H54 (cell line): ENCODE measurements at regions not wholly inside any gene's neighbourhood (a gene's known extent, or its start where the extent isn't known, plus 50 kb on each side); places are given as distances from the start of the nearest gene placed in this dataset.
"Not testable (repeated sequence)": the region's sequence is repeated elsewhere in the genome, so short reads cannot be mapped to it uniquely, and the experiment has no call there.

Experiments
- DNase-seq: peaks from one replicate; pipeline ENCODE4 v3.0.0; 2011; ENCODE audit warnings: low spot score, mixed read lengths; ENCODE audit not compliant: insufficient read length
- FAIRE-seq: peaks from 3 replicates; lab custom pipeline; 2011; peaks lifted over from hg19 to GRCh38; lab: Jason Lieb, UNC
- POLR2A ChIP-seq: IDR thresholded peaks from 2 replicates; pipeline ENCODE4 v1.6.1; 2011; ENCODE audit warnings: low read depth, mild to moderate bottlenecking, low read length

DNA sequence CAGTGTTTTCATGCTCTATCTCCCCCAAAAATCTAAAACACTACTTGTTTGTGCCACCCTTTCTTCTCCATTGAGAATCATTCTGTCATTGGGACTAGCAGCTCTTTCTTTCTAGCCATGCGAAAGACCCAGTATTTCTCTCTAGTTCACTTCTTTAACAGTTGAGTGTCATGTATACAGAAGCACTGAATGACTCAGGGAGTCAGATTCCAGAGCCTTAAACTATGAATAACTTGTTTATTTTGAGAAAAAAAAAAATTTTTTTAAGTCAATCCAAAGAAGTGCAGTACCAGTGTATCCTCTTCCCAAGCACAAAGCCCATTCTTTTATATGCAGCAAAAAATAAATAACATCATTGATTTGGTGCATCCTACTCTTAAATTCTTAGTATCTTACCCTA, 415.4 kb upstream of the GRAMD2B start:
- TF ChIP-seq POLR2A = no peak
- FAIRE-seq (no peak), DNase-seq (no peak)

DNA sequence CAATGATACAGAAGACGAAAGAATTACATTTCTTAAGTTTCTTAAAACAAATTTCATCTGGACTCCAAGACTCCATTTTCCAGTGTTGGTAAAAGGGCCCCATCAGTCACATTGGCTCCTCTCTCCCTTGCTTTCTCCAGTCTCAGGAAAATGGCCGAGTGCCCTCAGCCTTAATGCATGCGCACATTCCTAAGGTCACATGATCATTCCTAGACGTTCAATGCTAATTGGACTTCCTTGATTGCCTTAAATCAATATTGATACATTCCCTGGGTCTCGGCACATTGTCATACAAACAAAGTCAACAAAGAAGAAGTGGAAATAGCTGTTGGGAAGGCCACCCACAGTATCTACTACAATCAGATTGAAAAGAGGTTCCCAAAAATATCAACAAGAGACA, 413.6 kb upstream of the GRAMD2B start:
- DNase-seq (no peak), FAIRE-seq (no peak)
- no peak for TF ChIP-seq POLR2A

DNA sequence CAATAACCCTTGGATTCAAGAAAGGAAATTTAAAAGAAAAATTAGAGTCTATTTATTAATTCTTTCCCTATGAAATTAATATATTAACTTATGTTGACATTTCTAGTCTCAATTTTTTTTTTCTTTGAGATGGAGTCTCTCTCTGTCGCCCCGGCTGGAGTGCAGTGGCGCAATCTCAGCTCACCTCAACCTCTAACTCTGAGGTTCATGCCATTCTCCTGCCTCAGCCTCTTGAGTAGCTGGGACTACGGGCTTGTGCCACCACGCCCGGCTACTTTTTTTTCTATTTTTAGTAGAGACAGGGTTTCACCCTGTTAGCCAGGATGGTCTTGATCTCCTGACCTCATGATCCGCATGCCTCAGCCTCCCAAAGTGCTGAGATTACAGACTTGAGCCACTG, 411.7 kb upstream of the GRAMD2B start:
- FAIRE-seq = not testable (repeated sequence)

DNA sequence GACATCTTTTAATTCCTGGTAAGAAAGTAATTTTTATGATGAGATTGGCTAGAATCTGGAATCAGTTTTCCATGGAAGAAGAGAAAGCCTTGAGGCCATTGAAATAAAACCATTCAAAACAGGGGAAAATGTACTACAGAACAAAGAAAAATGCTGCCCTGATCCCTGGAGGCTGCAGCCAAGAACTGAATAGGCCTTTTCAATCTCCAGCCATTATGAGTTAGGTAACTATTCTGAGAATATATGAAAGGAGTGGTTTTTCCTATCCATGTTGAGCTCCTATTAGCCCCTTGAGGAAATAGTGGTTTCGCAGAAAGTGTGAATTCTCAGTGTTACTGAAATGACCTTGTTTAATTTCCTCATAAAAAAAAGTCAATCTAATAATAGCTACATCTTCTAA, 408.5 kb upstream of the GRAMD2B start:
- TF ChIP-seq POLR2A = no peak
- no peak for DNase-seq
- FAIRE-seq = no peak

More for the DNA sequence above, 411.7 kb upstream of the GRAMD2B start:
- DNase-seq = not testable (repeated sequence)

DNA sequence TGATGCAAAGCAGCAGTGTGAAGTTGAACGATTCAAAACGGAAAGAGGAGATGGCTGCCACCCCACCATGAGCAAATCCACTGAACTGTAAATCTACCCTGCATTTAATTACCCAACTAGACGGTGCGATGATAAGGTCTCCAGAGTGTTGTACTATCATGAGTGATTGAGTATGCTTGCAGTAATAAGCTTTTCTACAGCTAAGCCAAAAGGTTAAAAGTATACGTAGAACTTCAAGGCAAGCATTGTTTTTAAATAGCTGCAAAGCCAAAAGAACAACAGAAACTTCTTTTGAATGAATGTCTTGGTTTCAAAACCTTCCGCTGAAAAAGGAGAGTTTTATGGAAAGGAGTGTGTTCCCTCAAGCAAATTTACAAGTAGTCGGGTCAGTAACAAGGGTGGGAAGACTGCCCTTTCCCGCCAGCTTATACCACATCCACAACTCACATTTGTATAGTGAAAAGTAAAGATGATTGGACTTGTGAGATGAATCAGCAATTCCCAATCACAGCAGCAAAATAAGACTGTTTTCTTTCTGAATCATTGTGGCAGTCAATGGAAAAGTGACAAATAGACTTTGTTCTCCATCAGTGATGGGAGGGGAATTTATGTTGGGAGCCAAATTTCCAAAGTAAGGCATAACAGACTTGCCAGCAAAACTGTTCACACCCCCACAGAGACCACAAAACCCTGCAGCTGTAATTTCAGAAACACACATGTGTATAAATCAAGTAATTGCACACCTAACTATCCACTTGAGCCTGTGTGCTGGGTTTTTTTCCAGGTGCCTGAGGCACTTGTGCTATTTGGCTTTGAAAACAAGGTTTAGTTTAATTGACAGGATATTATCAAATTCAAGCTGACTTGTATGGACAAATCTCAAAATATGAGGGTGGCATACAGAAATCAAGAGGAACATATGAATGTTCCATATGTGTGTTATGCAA, 407.7 kb upstream of the GRAMD2B start:
- TF ChIP-seq POLR2A = no peak
- peak; percentile 2 for DNase-seq
- peak; percentile 89 for FAIRE-seq

DNA sequence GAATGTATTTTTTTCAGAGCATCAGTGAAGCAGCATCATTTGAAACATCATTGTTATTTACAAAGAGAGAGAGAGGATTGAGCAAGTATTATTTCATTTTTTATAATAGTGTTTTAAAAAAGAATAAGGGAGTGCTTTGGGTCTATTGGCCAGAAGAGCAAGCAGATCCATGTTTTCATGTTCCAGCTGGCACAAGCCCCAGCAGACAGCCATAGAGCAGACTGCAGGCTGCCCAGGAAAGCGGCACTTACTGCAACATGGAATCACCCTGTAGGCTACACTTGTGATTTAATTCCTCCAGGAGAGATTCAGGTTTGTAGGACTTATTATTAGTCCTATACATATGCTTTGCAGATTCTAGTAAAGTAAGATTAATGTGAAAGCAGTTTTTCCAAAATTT, 407.0 kb upstream of the GRAMD2B start:
- DNase-seq = no peak
- TF ChIP-seq POLR2A = no peak
- FAIRE-seq = no peak

DNA sequence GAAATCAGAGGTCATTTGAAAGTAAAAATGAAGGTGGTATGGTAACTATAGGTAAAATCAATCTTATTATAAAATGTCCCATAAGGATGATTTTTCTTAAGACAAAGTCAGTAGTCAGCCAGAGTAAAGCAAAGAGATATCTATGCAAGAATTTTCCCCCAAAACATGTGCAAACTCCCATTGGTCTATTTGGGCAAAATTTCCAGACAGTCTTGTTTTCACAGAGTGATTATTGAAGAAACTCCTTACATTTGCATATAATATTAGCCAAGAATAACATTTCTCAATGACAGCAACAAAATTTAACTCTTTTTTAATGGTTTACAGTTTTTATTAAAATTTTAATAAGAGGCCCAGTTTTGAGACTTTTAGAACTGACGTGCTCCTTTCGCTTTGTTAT, 406.1 kb upstream of the GRAMD2B start:
- no peak for FAIRE-seq
- no peak for DNase-seq
- TF ChIP-seq POLR2A = no peak

DNA sequence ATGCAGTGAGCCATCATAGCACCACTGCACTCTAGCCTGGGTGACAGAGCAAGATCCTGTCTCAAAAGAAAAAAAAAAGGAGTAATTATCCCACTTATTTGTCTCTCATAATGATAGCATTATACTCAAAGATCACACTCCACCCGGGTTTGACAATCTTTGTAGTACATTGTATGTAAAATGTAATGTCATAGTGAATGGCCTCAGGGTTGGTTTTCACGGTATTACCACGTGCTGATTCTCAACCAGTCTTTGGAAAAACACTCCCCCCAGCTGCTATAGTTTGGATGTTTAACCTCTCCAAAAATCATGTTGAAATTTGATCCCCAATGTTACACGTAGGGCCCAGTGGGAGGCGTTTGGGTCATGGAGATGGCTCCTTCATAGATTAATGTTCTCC, 402.4 kb upstream of the GRAMD2B start:
- DNase-seq = no peak
- no peak for TF ChIP-seq POLR2A
- no peak for FAIRE-seq

DNA sequence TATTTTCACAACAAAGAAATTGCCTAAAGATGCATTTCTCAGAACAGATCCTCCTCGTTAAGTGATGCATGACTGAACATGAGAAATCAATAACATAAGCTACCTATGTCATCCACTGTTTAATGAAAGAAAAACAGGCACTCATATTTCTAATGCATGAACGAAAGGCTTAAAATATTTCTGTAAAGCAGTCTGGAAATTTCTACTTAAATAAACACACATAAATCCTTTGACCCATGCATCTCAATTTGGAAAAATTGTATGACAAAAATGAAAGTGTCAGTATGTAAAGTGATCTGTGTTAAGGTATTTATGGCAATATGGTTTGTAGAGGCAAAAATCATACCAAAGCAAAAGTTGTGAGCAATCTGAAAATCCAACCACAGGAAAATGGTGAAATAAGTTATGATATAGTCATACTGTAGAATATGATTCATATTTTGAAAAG, 399.2 kb upstream of the GRAMD2B start:
- FAIRE-seq (no peak), DNase-seq (no peak)
- TF ChIP-seq POLR2A = no peak

DNA sequence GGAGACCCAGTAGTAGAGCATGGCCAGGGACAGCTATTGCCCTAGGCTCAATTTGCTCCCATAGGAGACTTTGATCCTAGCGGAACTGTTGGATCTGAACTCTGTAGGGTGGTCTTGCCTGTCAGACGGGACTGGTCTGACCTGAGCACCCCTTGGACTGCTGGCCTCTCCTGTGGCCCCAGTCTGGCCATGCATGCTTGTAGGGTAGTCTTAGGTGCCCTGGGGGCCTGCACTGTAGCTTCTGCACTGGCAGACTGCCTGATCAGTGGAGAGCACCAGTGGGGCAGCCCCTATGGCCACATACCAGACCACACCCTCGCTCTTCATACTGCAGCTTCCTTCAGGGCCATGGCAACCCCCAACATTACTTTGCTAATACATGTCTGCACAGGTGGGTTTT, 396.1 kb upstream of the GRAMD2B start:
- FAIRE-seq (no peak), DNase-seq (no peak)
- TF ChIP-seq POLR2A = no peak

DNA sequence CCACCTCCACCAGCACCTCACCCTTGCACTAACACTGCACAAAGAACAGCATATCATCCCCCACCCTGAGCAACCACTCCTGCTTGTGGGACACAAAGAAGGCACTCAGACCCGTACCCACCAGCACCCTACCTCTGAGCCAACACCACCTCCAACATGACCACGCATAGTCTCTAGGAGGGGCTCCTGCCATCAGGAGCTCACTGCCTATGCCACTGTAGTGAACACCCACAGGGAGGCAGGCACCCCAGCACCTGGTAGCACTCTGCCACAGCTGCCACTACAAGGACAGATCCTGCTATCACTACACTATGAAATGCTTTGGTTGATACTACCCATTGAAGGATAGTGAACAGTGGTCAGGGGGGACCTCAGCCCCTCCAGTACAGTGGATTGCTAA, 395.6 kb upstream of the GRAMD2B start:
- no peak for FAIRE-seq
- TF ChIP-seq POLR2A = no peak
- no peak for DNase-seq

DNA sequence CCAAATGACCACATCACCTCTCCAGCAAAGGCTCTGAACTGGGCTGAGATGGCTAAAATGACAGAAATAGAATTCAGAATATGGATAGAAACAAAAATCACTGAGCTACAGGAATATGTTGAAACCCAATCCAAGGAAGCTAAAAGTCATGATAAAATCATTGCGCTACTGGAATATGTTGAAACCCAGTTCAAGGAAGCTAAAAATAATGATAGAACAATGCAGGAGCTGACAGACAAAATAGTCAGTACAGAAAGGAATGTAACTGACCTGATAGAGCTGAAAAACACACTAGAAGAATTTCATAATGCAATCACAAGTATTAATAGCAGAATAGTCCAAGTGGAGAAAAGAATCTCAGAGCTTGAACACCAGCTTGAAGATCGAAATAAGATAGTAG, 394.9 kb upstream of the GRAMD2B start:
- FAIRE-seq (no peak), DNase-seq (no peak)
- TF ChIP-seq POLR2A = no peak

DNA sequence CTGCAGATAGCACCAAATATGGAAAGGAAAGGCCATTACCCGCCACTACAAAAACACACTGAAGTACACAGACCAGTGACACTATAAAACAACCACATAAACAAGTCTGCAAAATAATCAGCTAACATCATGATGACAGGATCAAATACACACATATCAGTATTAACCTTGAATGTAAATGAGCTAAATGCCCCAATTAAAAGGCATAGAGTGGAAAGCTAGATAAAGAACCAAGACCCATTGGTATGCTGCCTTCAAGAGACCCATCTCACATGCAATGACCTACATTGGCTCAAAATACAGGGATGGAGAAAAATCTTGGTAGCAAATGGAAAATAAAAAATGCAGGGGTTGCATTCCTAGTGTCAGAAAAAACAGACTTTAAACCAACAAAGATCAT, 393.9 kb upstream of the GRAMD2B start:
- not testable (repeated sequence) for DNase-seq
- peak; percentile 30 for FAIRE-seq

DNA sequence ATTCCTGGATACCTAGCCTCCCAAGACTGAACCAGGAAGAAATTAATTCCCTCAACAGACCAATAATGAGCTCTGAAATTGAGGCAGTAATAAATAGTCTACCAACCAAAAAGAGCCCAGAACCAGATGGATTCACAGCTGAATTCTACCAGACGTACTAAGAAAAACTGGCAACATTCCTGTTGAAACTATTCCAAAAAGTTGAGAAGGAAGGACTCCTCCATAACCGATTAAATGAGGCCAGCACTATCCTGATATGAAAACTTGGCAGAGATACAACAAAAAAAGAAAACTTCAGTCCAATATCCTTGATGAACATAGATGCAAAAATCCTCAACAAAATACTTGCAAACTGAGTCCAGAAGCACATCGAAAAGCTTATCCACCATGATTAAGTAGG, 392.5 kb upstream of the GRAMD2B start:
- TF ChIP-seq POLR2A = no peak
- DNase-seq = no peak
- FAIRE-seq = no peak
